OCI-LY3 (cell line): ENCODE measurements at regions not wholly inside any gene's neighbourhood (a gene's known extent, or its start where the extent isn't known, plus 50 kb on each side); places are given as distances from the start of the nearest gene placed in this dataset.

Source experiments
- H2AFZ ChIP-seq: fragments of 200-600, 300-600 bp; shearing (Covaris generic); 2 replicates; pipeline ENCODE4 v1.6.0; 2014; ENCODE audit warnings: antibody characterized with exemption, low read depth, low read length
- H3K27ac ChIP-seq: fragments of 200-600, 300-600 bp; sonication (generic); 2 replicates; pipeline ENCODE4 v1.5.1; 2014; ENCODE audit warnings: mild to moderate bottlenecking, low read length, moderate library complexity, mixed read lengths
- H3K27me3 ChIP-seq: fragments of 200-600, 300-600 bp; sonication (generic); 2 replicates; pipeline ENCODE4 v1.6.1; 2014; ENCODE audit warnings: low read depth, low read length, mixed read lengths
- H3K36me3 ChIP-seq: fragments of 200-600, 300-600 bp; sonication (generic); replicated peaks from 2 replicates; pipeline ENCODE3; 2014; ENCODE audit warnings: low read depth, low read length, mixed read lengths
- H3K4me1 ChIP-seq: fragments of 300-600, 200-600 bp; sonication (generic); 2 replicates; pipeline ENCODE4 v1.6.1; 2014; ENCODE audit warnings: low read length, mixed read lengths
- H3K4me2 ChIP-seq: fragments of 200-600, 300-600 bp; sonication (generic); 2 replicates; pipeline ENCODE4 v1.6.1; 2014; ENCODE audit warnings: low read length, mixed read lengths
- H3K4me3 ChIP-seq: fragments of 300-600, 200-600 bp; sonication (generic); 2 replicates; pipeline ENCODE4 v1.5.1; 2014; ENCODE audit warnings: antibody characterized with exemption, mild to moderate bottlenecking, low read length, moderate library complexity
- H3K79me2 ChIP-seq: fragments of 300-600, 200-600 bp; shearing (Covaris generic); 2 replicates; pipeline ENCODE4 v1.6.1; 2014; ENCODE audit warnings: mild to moderate bottlenecking, low read length, mixed read lengths
- H3K9ac ChIP-seq: fragments of 300-600, 200-600 bp; shearing (Covaris generic); 2 replicates; pipeline ENCODE4 v1.6.0; 2014; ENCODE audit warnings: mild to moderate bottlenecking, low read length, moderate library complexity
- H3K9me3 ChIP-seq: fragments of 200-600, 300-600 bp; shearing (Covaris generic); 2 replicates; pipeline ENCODE4 v1.6.1; 2014; ENCODE audit warnings: low read length, mixed read lengths; ENCODE audit not compliant: insufficient read depth
- H4K20me1 ChIP-seq: fragments of 200-600, 300-600 bp; sonication (generic); 2 replicates; pipeline ENCODE4 v1.6.1; 2016; ENCODE audit warnings: low read length, mixed read lengths; ENCODE audit not compliant: insufficient read depth
- CTCF ChIP-seq: fragments of 200-600, 300-600 bp; sonication (generic); IDR thresholded peaks from 2 replicates; pipeline ENCODE4 v1.5.1; 2014; ENCODE audit warnings: antibody characterized with exemption, low read length, low read depth
- EZH2phosphoT487 ChIP-seq: fragments of 200-600 bp; shearing (Covaris generic); IDR thresholded peaks from 2 replicates; pipeline ENCODE4 v1.6.1; 2018; ENCODE audit warnings: antibody characterized with exemption, mixed run types, low read depth

GRCh38 chr12:43294916-43295315, 257.1 kb downstream of the ADAMTS20 start:
- Histone ChIP-seq H3K4me2 (no peak overlapping the region), H2AFZ (no peak overlapping the region), H3K4me1 (no peaks in the 10 kb centered on the region), H3K9me3 (no peaks in the 10 kb centered on the region), H3K27me3 (no peaks in the 10 kb centered on the region), H3K4me3 (no peak overlapping the region), H3K36me3 (no peaks in the 10 kb centered on the region), H4K20me1 (no peaks in the 10 kb centered on the region), H3K27ac (no peak overlapping the region), H3K79me2 (no peaks in the 10 kb centered on the region), H3K9ac (no peak overlapping the region)
- no peak for TF ChIP-seq EZH2phosphoT487
- no peak for TF ChIP-seq CTCF

- TF ChIP-seq CTCF = no peak
- no peak for TF ChIP-seq EZH2phosphoT487
- no peaks in the 10 kb centered on the region for H3K27me3 ChIP-seq
- H3K36me3 ChIP-seq = no peaks in the 10 kb centered on the region
- H4K20me1 ChIP-seq = no peaks in the 10 kb centered on the region
- no peak overlapping the region for H3K27ac ChIP-seq
- no peak overlapping the region for H2AFZ ChIP-seq
- H3K4me3 ChIP-seq = no peak overlapping the region
- no peaks in the 10 kb centered on the region for H3K9me3 ChIP-seq
- H3K79me2 ChIP-seq = no peaks in the 10 kb centered on the region
- no peak overlapping the region for H3K9ac ChIP-seq
- no peak overlapping the region for H3K4me2 ChIP-seq
- no peaks in the 10 kb centered on the region for H3K4me1 ChIP-seq
Measured at GRCh38 chr12:43294147-43294546, 257.9 kb downstream of the ADAMTS20 start.

- Histone ChIP-seq H3K36me3 (no peaks in the 10 kb centered on the region), H3K9ac (no peak overlapping the region), H3K4me3 (no peak overlapping the region), H3K79me2 (no peaks in the 10 kb centered on the region), H2AFZ (no peak overlapping the region), H3K9me3 (no peaks in the 10 kb centered on the region), H4K20me1 (no peaks in the 10 kb centered on the region), H3K27ac (no peak overlapping the region), H3K4me1 (no peaks in the 10 kb centered on the region), H3K27me3 (no peaks in the 10 kb centered on the region), H3K4me2 (no peak overlapping the region)
- TF ChIP-seq EZH2phosphoT487 = no peak
- TF ChIP-seq CTCF = no peak
Measured at GRCh38 chr12:43293396-43293795, 258.6 kb downstream of the ADAMTS20 start.

GRCh38 chr12:43292699-43293098, 259.3 kb downstream of the ADAMTS20 start:
- no peak overlapping the region for H3K4me3 ChIP-seq
- no peak overlapping the region for H3K27ac ChIP-seq
- H3K4me2 ChIP-seq = no peak overlapping the region
- H3K4me1 ChIP-seq = no peaks in the 10 kb centered on the region
- no peak overlapping the region for H2AFZ ChIP-seq
- no peaks in the 10 kb centered on the region for H3K79me2 ChIP-seq
- no peak overlapping the region for H3K9ac ChIP-seq
- TF ChIP-seq CTCF (no peak), EZH2phosphoT487 (no peak)
- H3K27me3 ChIP-seq = no peaks in the 10 kb centered on the region
- H3K9me3 ChIP-seq = no peaks in the 10 kb centered on the region
- no peaks in the 10 kb centered on the region for H4K20me1 ChIP-seq
- no peaks in the 10 kb centered on the region for H3K36me3 ChIP-seq
